H9 (cell line): ENCODE measurements at regions not wholly inside any gene's neighbourhood (a gene's known extent, or its start where the extent isn't known, plus 50 kb on each side); places are given as distances from the start of the nearest gene placed in this dataset.
"Not testable (repeated sequence)": the region's sequence is repeated elsewhere in the genome, so short reads cannot be mapped to it uniquely, and the experiment has no call there.

ENCODE experiments used
- DNase-seq: peaks from one replicate; pipeline ENCODE4 v3.0.0-alpha.2; 2017
- H2AFZ ChIP-seq: one replicate; pipeline ENCODE4 v1.6.1; 2013; ENCODE audit warnings: mild to moderate bottlenecking, low read length, control low read depth, moderate library complexity
- H2AK5ac ChIP-seq: 2 replicates; pipeline ENCODE4 v1.6.1; 2013; ENCODE audit warnings: low read length, control low read depth, mixed read lengths; ENCODE audit not compliant: insufficient read length
- H2BK120ac ChIP-seq: one replicate; pipeline ENCODE4 v1.6.1; 2013; ENCODE audit warnings: low read depth, mild to moderate bottlenecking, low read length, control low read depth, inconsistent platforms; ENCODE audit not compliant: poor library complexity, severe bottlenecking
- H2BK12ac ChIP-seq: 2 replicates; pipeline ENCODE4 v1.6.1; 2013; ENCODE audit warnings: low read length, control low read depth, mixed read lengths, low read depth; ENCODE audit not compliant: insufficient read length
- H2BK15ac ChIP-seq: 2 replicates; pipeline ENCODE4 v1.6.1; 2013; ENCODE audit warnings: low read depth, low read length, control low read depth
- H2BK20ac ChIP-seq: one replicate; pipeline ENCODE4 v1.6.1; 2013; ENCODE audit warnings: low read depth, mild to moderate bottlenecking, low read length, control low read depth, inconsistent platforms; ENCODE audit not compliant: poor library complexity, severe bottlenecking
- H2BK5ac ChIP-seq: 2 replicates; pipeline ENCODE4 v1.6.1; 2013; ENCODE audit warnings: low read length, control low read depth, mixed read lengths; ENCODE audit not compliant: insufficient read length
- H3K14ac ChIP-seq: 2 replicates; pipeline ENCODE4 v1.6.1; 2013; ENCODE audit warnings: low read length, control low read depth; ENCODE audit not compliant: insufficient read depth
- H3K18ac ChIP-seq: 2 replicates; pipeline ENCODE4 v1.6.1; 2013; ENCODE audit warnings: low read depth, mild to moderate bottlenecking, mixed read lengths, low read length, control low read depth; ENCODE audit not compliant: insufficient read length
- H3K23ac ChIP-seq: 2 replicates; pipeline ENCODE4 v1.6.1; 2013; ENCODE audit warnings: low read length, control low read depth, mixed read lengths, low read depth; ENCODE audit not compliant: insufficient read length
- H3K23me2 ChIP-seq: 2 replicates; pipeline ENCODE4 v1.6.1; 2013; ENCODE audit warnings: low read depth, mild to moderate bottlenecking, mixed read lengths, low read length, control low read depth; ENCODE audit not compliant: insufficient read length, poor library complexity, severe bottlenecking
- H3K27ac ChIP-seq: 2 replicates; pipeline ENCODE4 v1.5.1; 2013; ENCODE audit warnings: low read length, control low read depth, mixed read lengths, low read depth; ENCODE audit not compliant: insufficient read length
- H3K27me3 ChIP-seq: 2 replicates; pipeline ENCODE4 v1.6.1; 2013; ENCODE audit warnings: low read length, control low read depth, inconsistent platforms; ENCODE audit not compliant: insufficient read depth
- H3K4ac ChIP-seq: 2 replicates; pipeline ENCODE4 v1.6.1; 2013; ENCODE audit warnings: low read depth, mild to moderate bottlenecking, control low read depth, inconsistent platforms, low read length, moderate library complexity
- H3K4me1 ChIP-seq: 2 replicates; pipeline ENCODE4 v1.6.1; 2013; ENCODE audit warnings: low read length, control low read depth, inconsistent platforms; ENCODE audit not compliant: insufficient read depth
- H3K4me2 ChIP-seq: 2 replicates; pipeline ENCODE4 v1.6.1; 2013; ENCODE audit warnings: low read length, control low read depth, mixed read lengths; ENCODE audit not compliant: insufficient read length, insufficient read depth
- H3K56ac ChIP-seq: 2 replicates; pipeline ENCODE4 v1.6.1; 2013; ENCODE audit warnings: low read depth, mild to moderate bottlenecking, mixed read lengths, low read length, control low read depth; ENCODE audit not compliant: insufficient read length
- H3K79me1 ChIP-seq: 2 replicates; pipeline ENCODE4 v1.6.1; 2013; ENCODE audit warnings: low read depth, mild to moderate bottlenecking, moderate library complexity, low read length, control low read depth, inconsistent platforms; ENCODE audit not compliant: insufficient read depth, poor library complexity, severe bottlenecking
- H3K79me2 ChIP-seq: 2 replicates; pipeline ENCODE4 v1.6.1; 2013; ENCODE audit warnings: low read length, control low read depth, inconsistent platforms; ENCODE audit not compliant: insufficient read depth
- H3K9ac ChIP-seq: 2 replicates; pipeline ENCODE4 v1.6.1; 2013; ENCODE audit warnings: low read length, control low read depth, mixed read lengths; ENCODE audit not compliant: insufficient read length; ENCODE audit errors: extremely low read depth
- H3K9me3 ChIP-seq: one replicate; pipeline ENCODE4 v1.6.1; 2013; ENCODE audit warnings: low read depth, low read length, inconsistent platforms; ENCODE audit not compliant: control insufficient read depth
- H3T11ph ChIP-seq: one replicate; pipeline ENCODE4 v1.6.1; 2013; ENCODE audit warnings: mild to moderate bottlenecking, low read length, control low read depth, inconsistent platforms
- H4K20me1 ChIP-seq: one replicate; pipeline ENCODE4 v1.6.1; 2013; ENCODE audit not compliant: control insufficient read depth, insufficient read length, insufficient read depth
- H4K5ac ChIP-seq: 2 replicates; pipeline ENCODE4 v1.6.1; 2013; ENCODE audit warnings: low read depth, mild to moderate bottlenecking, mixed read lengths, low read length, control low read depth; ENCODE audit not compliant: insufficient read length
- H4K8ac ChIP-seq: replicated peaks from 2 replicates; pipeline ENCODE4 v1.6.1; 2013; ENCODE audit warnings: low read length, control low read depth, mixed read lengths, low read depth; ENCODE audit not compliant: insufficient read length
- H4K91ac ChIP-seq: 2 replicates; pipeline ENCODE4 v1.6.1; 2013; ENCODE audit warnings: low read depth, mild to moderate bottlenecking, moderate library complexity, mixed read lengths, low read length, control low read depth; ENCODE audit not compliant: insufficient read length
- H3K27ac Mint-ChIP-seq, 3 experiments: 2 replicates in 2 of 3; 3 replicates in 1 of 3; pipeline ENCODE4 v1.8.0; 2020 to 2021; ENCODE audit warnings: mixed read lengths in 3 of 3, mild to moderate bottlenecking in 1 of 3, moderate library complexity in 1 of 3
- H3K27me3 Mint-ChIP-seq: 2 replicates; pipeline ENCODE4 v1.8.0; 2021; ENCODE audit warnings: low read depth, mild to moderate bottlenecking, moderate library complexity, mixed read lengths
- H3K36me3 Mint-ChIP-seq, 3 experiments: 2 replicates in 2 of 3; 3 replicates in 1 of 3; pipeline ENCODE4 v1.8.0; 2020 to 2021; ENCODE audit warnings: low read depth in 3 of 3, mixed read lengths in 3 of 3; ENCODE audit not compliant: insufficient read depth in 1 of 3
- H3K4me1 Mint-ChIP-seq, 2 experiments: 2 replicates each; pipeline ENCODE4 v1.8.0; 2020; ENCODE audit warnings: mixed read lengths in 2 of 2
- H3K4me3 Mint-ChIP-seq, 2 experiments: 2 replicates in 1 of 2; 3 replicates in 1 of 2; pipeline ENCODE4 v1.8.0; 2020 to 2021; ENCODE audit warnings: mild to moderate bottlenecking in 2 of 2, mixed read lengths in 2 of 2, moderate library complexity in 1 of 2
- H3K9me3 Mint-ChIP-seq, 2 experiments: 2 replicates in 1 of 2; 3 replicates in 1 of 2; pipeline ENCODE4 v1.8.0; 2020; ENCODE audit warnings: mild to moderate bottlenecking in 2 of 2, mixed read lengths in 2 of 2, moderate library complexity in 1 of 2
- WGBS: extraction: QIAGEN DNeasy Blood & Tissue Kit; methylation state at CpG from one replicate; pipeline ENCODE4 v1.1.7; 2013; ENCODE audit warnings: missing lambda C conversion rate, low lambda C conversion rate, mixed read lengths; ENCODE audit not compliant: insufficient read length; ENCODE audit errors: extremely low coverage; 5-methylcytosine and 5-hydroxymethylcytosine counted together

GRCh38 chr15:84477550-84477949 lies 123.3 kb upstream of the ZSCAN2 start:
- H2BK12ac ChIP-seq, DNase-seq, H2AFZ ChIP-seq, H3K27me3 ChIP-seq, H3K4me1 ChIP-seq, H3K27ac Mint-ChIP-seq, H3K4me3 Mint-ChIP-seq, H3K9me3 Mint-ChIP-seq, H3K79me1 ChIP-seq, H3K23ac ChIP-seq, H2BK5ac ChIP-seq, H4K91ac ChIP-seq, H3K9ac ChIP-seq, H3K36me3 Mint-ChIP-seq, H2BK120ac ChIP-seq, H3K4me2 ChIP-seq, H3K4me1 Mint-ChIP-seq, H2BK20ac ChIP-seq, H3K79me2 ChIP-seq, H3K14ac ChIP-seq, H3K9me3 ChIP-seq, H3K4ac ChIP-seq, H2BK15ac ChIP-seq, H4K20me1 ChIP-seq, H3K27me3 Mint-ChIP-seq, H2AK5ac ChIP-seq, H4K5ac ChIP-seq, H3K56ac ChIP-seq, H4K8ac ChIP-seq, H3T11ph ChIP-seq, H3K23me2 ChIP-seq, H3K18ac ChIP-seq, H3K27ac ChIP-seq: not testable (repeated sequence)
- WGBS, result no CpG with 5 or more reads among the region's 8 CpGs

GRCh38 chr15:84480174-84480681 lies 120.6 kb upstream of the ZSCAN2 start:
- H3K14ac ChIP-seq, H3K9me3 ChIP-seq, DNase-seq, H3K4me1 Mint-ChIP-seq, H3K27ac ChIP-seq, H3K4me2 ChIP-seq, H3K23me2 ChIP-seq, H3K27me3 Mint-ChIP-seq, H3K9ac ChIP-seq, H2BK5ac ChIP-seq, H2BK15ac ChIP-seq, H3K4ac ChIP-seq, H4K8ac ChIP-seq, H2AFZ ChIP-seq, H3T11ph ChIP-seq, H4K20me1 ChIP-seq, H3K79me1 ChIP-seq, H3K27ac Mint-ChIP-seq, H2AK5ac ChIP-seq, H3K4me1 ChIP-seq, H2BK12ac ChIP-seq, H3K18ac ChIP-seq, H2BK20ac ChIP-seq, H3K4me3 Mint-ChIP-seq, H3K36me3 Mint-ChIP-seq, H3K27me3 ChIP-seq, H3K79me2 ChIP-seq, H2BK120ac ChIP-seq, H3K23ac ChIP-seq, H3K9me3 Mint-ChIP-seq, H4K5ac ChIP-seq, H3K56ac ChIP-seq, H4K91ac ChIP-seq: not testable (repeated sequence)
- no CpG with 5 or more reads among the region's 7 CpGs for WGBS
